ENCODE measurements at regions not wholly inside any gene's neighbourhood (a gene's known extent, or its start where the extent isn't known, plus 50 kb on each side); places are given as distances from the start of the nearest gene placed in this dataset.

GRCh38 chr13:110027470-110028240 is 241.3 kb upstream of the IRS2 start:
- TF ChIP-seq ESRRA (IDR thresholded peaks at IDR 0.05; ENCODE audit: borderline replicate concordance, low read length): no peak
- TF ChIP-seq, protein P1, sequence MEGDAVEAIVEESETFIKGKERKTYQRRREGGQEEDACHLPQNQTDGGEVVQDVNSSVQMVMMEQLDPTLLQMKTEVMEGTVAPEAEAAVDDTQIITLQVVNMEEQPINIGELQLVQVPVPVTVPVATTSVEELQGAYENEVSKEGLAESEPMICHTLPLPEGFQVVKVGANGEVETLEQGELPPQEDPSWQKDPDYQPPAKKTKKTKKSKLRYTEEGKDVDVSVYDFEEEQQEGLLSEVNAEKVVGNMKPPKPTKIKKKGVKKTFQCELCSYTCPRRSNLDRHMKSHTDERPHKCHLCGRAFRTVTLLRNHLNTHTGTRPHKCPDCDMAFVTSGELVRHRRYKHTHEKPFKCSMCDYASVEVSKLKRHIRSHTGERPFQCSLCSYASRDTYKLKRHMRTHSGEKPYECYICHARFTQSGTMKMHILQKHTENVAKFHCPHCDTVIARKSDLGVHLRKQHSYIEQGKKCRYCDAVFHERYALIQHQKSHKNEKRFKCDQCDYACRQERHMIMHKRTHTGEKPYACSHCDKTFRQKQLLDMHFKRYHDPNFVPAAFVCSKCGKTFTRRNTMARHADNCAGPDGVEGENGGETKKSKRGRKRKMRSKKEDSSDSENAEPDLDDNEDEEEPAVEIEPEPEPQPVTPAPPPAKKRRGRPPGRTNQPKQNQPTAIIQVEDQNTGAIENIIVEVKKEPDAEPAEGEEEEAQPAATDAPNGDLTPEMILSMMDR (IDR thresholded peaks at IDR 0.05): no peak
- no peak for TF ChIP-seq PHF8 (IDR thresholded peaks at IDR 0.05; ENCODE audit: borderline replicate concordance, low read depth)
- TF ChIP-seq EP300 (IDR thresholded peaks at IDR 0.05): no peak

Data from A549 (cell line).